Gastroesophageal sphincter (tissue), 4 donors: ENCODE measurements at regions not wholly inside any gene's neighbourhood (a gene's known extent, or its start where the extent isn't known, plus 50 kb on each side); places are given as distances from the start of the nearest gene placed in this dataset.

Experiments used
- ATAC-seq: fragments of 150-250 bp; one replicate; pipeline ENCODE4 v1.9.1; 2016; ENCODE audit warnings: mild to moderate bottlenecking, moderate library complexity
- H3K27ac ChIP-seq, 4 donors: fragments of 200-600 bp; sonication (generic) in 3 of 4; 1 replicate in 3 of 4; 2 replicates in 1 of 4; pipeline ENCODE4 v1.5.1; 2016 to 2019
- H3K27me3 ChIP-seq: fragments of 200-600 bp; sonication (generic); one replicate; pipeline ENCODE4 v1.5.1; 2019
- H3K36me3 ChIP-seq, 2 donors: fragments of 200-600 bp; sonication (generic); one replicate each; pipeline ENCODE4 v1.5.1; 2019; ENCODE audit warnings: control low read depth in 1 of 2
- H3K4me1 ChIP-seq, 3 donors: fragments of 200-600 bp; sonication (generic); 1 replicate in 2 of 3; 2 replicates in 1 of 3; pipeline ENCODE4 v1.5.1; 2016 to 2019; ENCODE audit warnings: control low read depth in 2 of 3
- H3K4me3 ChIP-seq, 2 donors: fragments of 200-600 bp; sonication (generic); one replicate each; pipeline ENCODE4 v1.5.1; 2019; ENCODE audit warnings: mild to moderate bottlenecking in 1 of 2, moderate library complexity in 1 of 2
- H3K9me3 ChIP-seq, 3 donors: fragments of 200-600 bp; sonication (generic); one replicate each; pipeline ENCODE4 v1.5.1; 2017 to 2019; ENCODE audit warnings: control low read depth in 2 of 3
- CTCF ChIP-seq, 4 experiments: fragments of 200-600 bp in 2 of 4; fragments of 450-650 bp in 2 of 4; sonication (generic) in 1 of 4; IDR thresholded peaks; one replicate each; pipeline ENCODE4 v1.5.1; 2017 to 2019; ENCODE audit warnings: antibody characterized with exemption in 4 of 4, mild to moderate bottlenecking in 2 of 4, moderate library complexity in 2 of 4
- EP300 ChIP-seq: sonication (generic); formaldehyde crosslinking; IDR thresholded peaks from one replicate; pipeline ENCODE4 v1.6.1; 2017; ENCODE audit warnings: antibody characterized with exemption, mild to moderate bottlenecking
- POLR2A ChIP-seq, 2 donors: fragments of 450-650 bp; IDR thresholded peaks; one replicate each; pipeline ENCODE4 v1.6.1; 2017; ENCODE audit warnings: antibody characterized with exemption in 2 of 2, mild to moderate bottlenecking in 2 of 2, moderate library complexity in 1 of 2
- POLR2AphosphoS5 ChIP-seq: sonication (generic); formaldehyde crosslinking; IDR thresholded peaks from one replicate; pipeline ENCODE4 v1.6.1; 2017; ENCODE audit warnings: antibody characterized with exemption
- WGBS, 2 donors: methylation state at CpG; one replicate each; pipeline ENCODE4 v1.1.5; 2018; ENCODE audit warnings: low coverage in 1 of 2; 5-methylcytosine and 5-hydroxymethylcytosine counted together

DNA sequence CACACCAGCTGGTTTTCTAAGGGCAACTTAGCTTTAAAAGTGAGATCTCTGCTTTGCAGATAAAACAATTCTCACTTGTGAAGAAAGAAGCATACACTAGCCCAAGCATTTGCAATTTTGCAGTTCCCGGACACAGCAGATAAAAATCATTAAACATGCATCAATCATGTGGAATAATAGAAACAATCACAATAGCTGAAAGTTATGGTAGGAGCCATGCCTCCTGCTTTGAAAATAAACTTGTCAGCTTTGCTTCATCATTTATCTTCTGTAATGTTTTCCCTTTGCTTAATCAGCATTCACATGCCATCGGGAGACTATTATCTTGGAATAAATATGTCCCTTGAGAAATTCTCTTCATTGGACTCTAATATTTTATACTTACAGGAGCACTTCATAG lies 60.3 kb upstream of the DAB2 start:
- ATAC-seq = no peak
- Histone ChIP-seq H3K27ac (no peak overlapping the region), H3K36me3 (no peaks in the 10 kb centered on the region), H3K4me1 (peaks cover 2 to 12% (median 8%) of the 10 kb centered on the region in 3 donors), H3K27me3 (no peaks in the 10 kb centered on the region), H3K4me3 (no peak overlapping the region), H3K9me3 (peaks cover 0 to 7% (median 0%) of the 10 kb centered on the region in 3 donors)
- 14 to 15% methylated on average over 2 of the region's 2 CpGs for WGBS, 2 donors
- TF ChIP-seq POLR2A (IDR thresholded peaks at IDR 0.05) (no peak), CTCF (IDR thresholded peaks at IDR 0.05) (no peak), POLR2AphosphoS5 (no peak), EP300 (no peak)

GRCh38 chr5:39484673-39485072 lies 59.9 kb upstream of the DAB2 start:
- Histone ChIP-seq H3K4me1 (peaks cover 2 to 12% (median 8%) of the 10 kb centered on the region in 3 donors), H3K27ac (no peak overlapping the region), H3K9me3 (peaks cover 0 to 4% (median 0%) of the 10 kb centered on the region in 3 donors), H3K36me3 (no peaks in the 10 kb centered on the region), H3K4me3 (no peak overlapping the region), H3K27me3 (no peaks in the 10 kb centered on the region)
- no peak for TF ChIP-seq EP300
- no peak for TF ChIP-seq POLR2AphosphoS5
- TF ChIP-seq CTCF (IDR thresholded peaks at IDR 0.05) = no peak
- TF ChIP-seq POLR2A (IDR thresholded peaks at IDR 0.05) = no peak
- ATAC-seq = no peak
- 35 to 64% methylated on average over 1 of the region's 1 CpG for WGBS, 2 donors

DNA sequence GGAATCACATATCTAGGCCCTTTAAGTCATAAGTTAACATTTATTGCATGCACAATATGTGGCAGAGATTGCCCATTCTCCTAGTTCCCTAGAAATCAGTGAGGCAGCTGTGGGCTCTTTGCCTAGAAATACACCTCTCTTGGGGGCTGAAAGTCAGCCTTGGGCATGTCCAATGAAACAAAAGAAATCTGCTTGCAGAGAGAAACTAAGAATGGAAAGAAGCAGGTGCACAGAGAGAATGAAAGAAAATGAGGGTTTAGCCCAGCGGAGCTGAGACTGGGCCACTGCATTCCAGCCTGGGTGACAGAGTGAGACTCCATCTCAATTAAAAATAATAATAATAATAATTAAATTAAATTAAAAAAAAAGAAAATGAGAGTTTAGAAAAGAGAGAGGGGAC lies 57.3 kb upstream of the DAB2 start:
- Histone ChIP-seq H3K4me3 (no peak overlapping the region), H3K27me3 (no peaks in the 10 kb centered on the region), H3K36me3 (no peaks in the 10 kb centered on the region), H3K9me3 (no peaks in the 10 kb centered on the region), H3K27ac (no peak overlapping the region), H3K4me1 (peaks cover 2 to 12% (median 8%) of the 10 kb centered on the region in 3 donors)
- TF ChIP-seq CTCF (IDR thresholded peaks at IDR 0.05) (no peak), POLR2AphosphoS5 (no peak), POLR2A (IDR thresholded peaks at IDR 0.05) (no peak), EP300 (no peak)
- no peak for ATAC-seq
- 88 to 100% methylated on average over 1 of the region's 1 CpG for WGBS, 2 donors

DNA sequence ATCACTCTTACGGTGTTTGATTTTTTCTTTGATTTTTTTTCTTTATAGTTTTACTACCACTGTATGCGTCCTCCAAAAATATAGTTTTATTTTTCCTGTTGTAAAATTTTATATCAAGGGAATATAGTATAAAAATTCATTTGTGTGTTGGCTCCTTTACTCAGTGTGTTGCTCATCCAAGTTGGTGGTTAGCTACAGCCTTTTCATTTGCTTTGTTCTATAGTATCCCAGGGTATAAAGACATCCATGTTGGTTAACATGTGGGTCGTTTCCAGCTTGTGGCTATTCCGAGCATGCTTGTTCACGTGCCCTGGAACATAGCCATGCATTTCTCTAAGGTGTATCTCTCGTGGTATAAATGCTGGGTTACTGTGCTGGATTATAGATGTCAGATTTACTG lies 54.8 kb upstream of the DAB2 start:
- H3K36me3 ChIP-seq = no peaks in the 10 kb centered on the region
- 80 to 85% methylated on average over 5 to 6 of the region's 6 CpGs for WGBS, 2 donors
- no peak for ATAC-seq
- no peak overlapping the region for H3K27ac ChIP-seq
- no peaks in the 10 kb centered on the region for H3K9me3 ChIP-seq
- H3K27me3 ChIP-seq = no peaks in the 10 kb centered on the region
- H3K4me1 ChIP-seq = peaks cover 0 to 13% (median 0%) of the 10 kb centered on the region in 3 donors
- TF ChIP-seq POLR2A (IDR thresholded peaks at IDR 0.05) = no peak
- no peak for TF ChIP-seq POLR2AphosphoS5
- no peak for TF ChIP-seq EP300
- TF ChIP-seq CTCF (IDR thresholded peaks at IDR 0.05) = no peak
- H3K4me3 ChIP-seq = no peak overlapping the region

- Histone ChIP-seq H3K27ac (no peak overlapping the region), H3K36me3 (no peaks in the 10 kb centered on the region), H3K27me3 (no peaks in the 10 kb centered on the region), H3K9me3 (no peaks in the 10 kb centered on the region), H3K4me1 (peaks cover 0 to 12% (median 0%) of the 10 kb centered on the region in 3 donors), H3K4me3 (no peak overlapping the region)
- 0% methylated on average over 1 of the region's 1 CpG for WGBS, 2 donors
- TF ChIP-seq POLR2A (IDR thresholded peaks at IDR 0.05) (no peak), EP300 (no peak), CTCF (IDR thresholded peaks at IDR 0.05) (no peak), POLR2AphosphoS5 (no peak)
- ATAC-seq = no peak
Measured at GRCh38 chr5:39478863-39479262, 54.1 kb upstream of the DAB2 start.
